HCT116 (cell line): ENCODE measurements at regions not wholly inside any gene's neighbourhood (a gene's known extent, or its start where the extent isn't known, plus 50 kb on each side); places are given as distances from the start of the nearest gene placed in this dataset.

Source experiments
- ATAC-seq: fragments of 200-7000 bp; cut with Tn5 transposase; 2 replicates; pipeline ENCODE4 v1.9.1; 2020; ENCODE audit warnings: mild to moderate bottlenecking, moderate library complexity
- BruUV-seq: library from RNA; stranded (reverse); fragments of 400-500 nt; replicated peaks from 2 replicates; lab custom pipeline; 2021; lab: Mats Ljungman, UMichigan
- CTCF ChIA-PET: fragments of 300-600 bp; sonication (Branson Sonifier 250); formaldehyde crosslinking; loops from one replicate; lab custom pipeline; 2021; ENCODE audit warnings: antibody characterized with exemption; lab: Charles Lee
- POLR2A ChIA-PET: fragments of 300-600, 350-600 bp; sonication (Branson Sonifier 250); formaldehyde crosslinking; loops from one replicate; lab custom pipeline; 2021; ENCODE audit warnings: antibody characterized with exemption; lab: Charles Lee
- RAD21 ChIA-PET, 2 experiments: fragments of 300-600 bp; sonication (Branson Sonifier 250); formaldehyde crosslinking; loops; one replicate each; lab custom pipeline; 2023; ENCODE audit warnings: low total read pairs in 2 of 2; ENCODE audit not compliant: uncharacterized antibody in 2 of 2, unreplicated experiment in 2 of 2, low non-redundant PET in 1 of 2; lab: Charles Lee
- DNase-seq: peaks from one replicate; pipeline ENCODE4 v3.0.0-alpha.2; 2010; ENCODE audit warnings: low read depth, low spot score
- H2AFZ ChIP-seq: fragments of 200-600 bp; shearing (Covaris generic), sonication (generic); 2 replicates; pipeline ENCODE4 v1.6.1; 2017; ENCODE audit warnings: low read depth, mixed run types, mixed read lengths, antibody characterized with exemption, low read length; ENCODE audit not compliant: poor library complexity, severe bottlenecking
- H3K27ac ChIP-seq: 2 replicates; pipeline ENCODE4 v1.5.1; 2012; ENCODE audit warnings: low read depth, low read length
- H3K27me3 ChIP-seq: fragments of 200-600 bp; sonication (generic); 2 replicates; pipeline ENCODE4 v1.6.1; 2016; ENCODE audit warnings: mixed run types, low read length, mixed read lengths; ENCODE audit not compliant: insufficient read depth
- H3K36me3 ChIP-seq, 2 experiments: fragments of 200-500 bp in 1 of 2; fragments of 200-600 bp in 1 of 2; sonication (Bioruptor generic) in 1 of 2; sonication (generic) in 1 of 2; 2 replicates each; pipeline versions ENCODE4 v1.5.1 to v1.6.1; 2014 to 2016; ENCODE audit warnings: low read length in 2 of 2, inconsistent platforms in 1 of 2, mixed read lengths in 1 of 2, mixed run types in 1 of 2; ENCODE audit not compliant: insufficient read depth in 2 of 2, control insufficient read depth in 1 of 2
- H3K4me1 ChIP-seq, 2 experiments: fragments of 200-600 bp in 1 of 2; sonication (generic) in 1 of 2; 2 replicates each; pipeline versions ENCODE4 v1.5.1 to v1.6.1; 2012 to 2017; ENCODE audit warnings: low read length in 2 of 2, inconsistent platforms in 1 of 2, mild to moderate bottlenecking in 1 of 2, mixed read lengths in 1 of 2, mixed run types in 1 of 2, moderate library complexity in 1 of 2; ENCODE audit not compliant: insufficient read depth in 2 of 2, control insufficient read depth in 1 of 2
- H3K4me2 ChIP-seq: fragments of 200-600 bp; sonication (generic); 2 replicates; pipeline ENCODE4 v1.6.1; 2017; ENCODE audit warnings: mixed run types, low read length, mixed read lengths
- H3K4me3 ChIP-seq, 2 experiments: fragments of 200-600 bp in 1 of 2; sonication (generic) in 1 of 2; replicated peaks in 1 of 2; 2 replicates each; pipeline ENCODE4 v1.5.1; 2011 to 2016; ENCODE audit warnings: low read length in 2 of 2, control low read depth in 1 of 2, low read depth in 1 of 2, mild to moderate bottlenecking in 1 of 2, mixed read lengths in 1 of 2, mixed run types in 1 of 2
- H3K79me2 ChIP-seq: fragments of 200-600 bp; sonication (generic); 2 replicates; pipeline ENCODE4 v1.6.1; 2017; ENCODE audit warnings: mild to moderate bottlenecking, mixed run types, low read length, moderate library complexity, mixed read lengths; ENCODE audit not compliant: insufficient read depth
- H3K9ac ChIP-seq: fragments of 200-600 bp; sonication (generic); 2 replicates; pipeline ENCODE4 v1.6.1; 2016; ENCODE audit warnings: low read length, mixed read lengths
- H3K9me2 ChIP-seq: fragments of 200-600 bp; sonication (generic), shearing (Covaris generic); 2 replicates; pipeline ENCODE4 v1.6.1; 2017; ENCODE audit warnings: mixed run types, mild to moderate bottlenecking, moderate library complexity; ENCODE audit not compliant: insufficient read depth
- H3K9me3 ChIP-seq, 2 experiments: fragments of 200-500 bp in 1 of 2; fragments of 200-600 bp in 1 of 2; sonication (Bioruptor generic) in 1 of 2; sonication (generic) in 1 of 2; 2 replicates each; pipeline ENCODE4 v1.6.1; 2014 to 2017; ENCODE audit warnings: low read length in 2 of 2, mixed read lengths in 2 of 2, inconsistent platforms in 1 of 2, low read depth in 1 of 2, mild to moderate bottlenecking in 1 of 2, mixed run types in 1 of 2, moderate library complexity in 1 of 2; ENCODE audit not compliant: control insufficient read depth in 1 of 2, insufficient read depth in 1 of 2
- H4K20me1 ChIP-seq: fragments of 200-600 bp; sonication (generic), shearing (Covaris generic); 2 replicates; pipeline ENCODE4 v1.6.1; 2017; ENCODE audit warnings: mixed run types, mild to moderate bottlenecking, moderate library complexity; ENCODE audit not compliant: insufficient read depth
- ATF3 ChIP-seq: IDR thresholded peaks from 2 replicates; pipeline ENCODE4 v1.6.1; 2012
- CBX3 ChIP-seq: IDR thresholded peaks from 2 replicates; pipeline ENCODE4 v1.6.1; 2012; ENCODE audit warnings: low read depth
- CTCF ChIP-seq, 3 experiments: fragments of 200-600 bp in 1 of 3; sonication (generic) in 1 of 3; IDR thresholded peaks in 2 of 3; conservative IDR thresholded peaks in 1 of 3; 2 replicates each; pipeline ENCODE4 v1.5.1; 2012 to 2017; ENCODE audit warnings: low read depth in 2 of 3, low read length in 2 of 3, antibody characterized with exemption in 1 of 3, borderline replicate concordance in 1 of 3, control low read depth in 1 of 3, mild to moderate bottlenecking in 1 of 3, mixed read lengths in 1 of 3, mixed run types in 1 of 3, moderate library complexity in 1 of 3; ENCODE audit not compliant: insufficient read depth in 1 of 3
- EZH2 ChIP-seq: fragments of 200-600 bp; sonication (generic); IDR thresholded peaks from 2 replicates; pipeline ENCODE4 v1.6.1; 2017; ENCODE audit warnings: antibody characterized with exemption, mixed run types
- MAX ChIP-seq: IDR thresholded peaks from 2 replicates; pipeline ENCODE4 v1.6.1; 2012
- REST ChIP-seq: IDR thresholded peaks from 2 replicates; pipeline ENCODE4 v1.6.1; 2012; ENCODE audit warnings: low read depth
- SP1 ChIP-seq: IDR thresholded peaks from 2 replicates; pipeline ENCODE4 v1.6.1; 2012; ENCODE audit warnings: low read depth
- SRF ChIP-seq: IDR thresholded peaks from 2 replicates; pipeline ENCODE4 v1.6.1; 2012; ENCODE audit warnings: low read depth
- TCF7L2 ChIP-seq: IDR thresholded peaks from 2 replicates; pipeline ENCODE4 v1.7.0; 2011; ENCODE audit warnings: borderline replicate concordance, inconsistent platforms; ENCODE audit not compliant: insufficient read depth, insufficient read length; ENCODE audit errors: extremely low read depth
- YY1 ChIP-seq: IDR thresholded peaks from 2 replicates; pipeline ENCODE4 v1.6.1; 2011; ENCODE audit warnings: low read length, low read depth, moderate library complexity, mild to moderate bottlenecking; ENCODE audit not compliant: insufficient replicate concordance; ENCODE audit errors: extremely low read depth
- ZBTB33 ChIP-seq: IDR thresholded peaks from 2 replicates; pipeline ENCODE4 v1.6.1; 2011; ENCODE audit warnings: mild to moderate bottlenecking, low read length, moderate library complexity; ENCODE audit not compliant: insufficient replicate concordance; ENCODE audit errors: extremely low read depth
- ZFX ChIP-seq: fragments of 450-650 bp; IDR thresholded peaks from 2 replicates; pipeline ENCODE4 v1.6.1; 2017
- intact Hi-C: fragments of 100-400 bp; cut with micrococcal nuclease; formaldehyde crosslinking; loops from 2 replicates; pipeline ENCODE4 v1.10.0; 2022

- H4K20me1 ChIP-seq: no peaks in the 10 kb centered on the region
- H3K9me2 ChIP-seq: 0 out of 2 replicates have a peak, but pooled peaks cover 3% of the 10 kb centered on the region
- ATAC-seq: no peak
- no peaks in the 10 kb centered on the region for H3K27me3 ChIP-seq
- intact Hi-C loops: no loop called here
- no peaks in the 10 kb centered on the region for H3K79me2 ChIP-seq
- no peaks in the 10 kb centered on the region for H3K4me1 ChIP-seq
- no peak overlapping the region for H3K9ac ChIP-seq
- no peak overlapping the region for H3K4me2 ChIP-seq
- H3K36me3 ChIP-seq: no peaks in the 10 kb centered on the region
- CTCF ChIA-PET: no interaction called here
- no peak overlapping the region for H3K27ac ChIP-seq
- no peak for DNase-seq
- TF ChIP-seq MAX: no peak
- no peak for TF ChIP-seq TCF7L2
- TF ChIP-seq YY1: no peak
- no TSS peak for BruUV-seq
- no peak overlapping the region for H3K4me3 ChIP-seq
- RAD21 ChIA-PET: no interaction called here
- no peak overlapping the region for H2AFZ ChIP-seq
- no peaks in the 10 kb centered on the region for H3K9me3 ChIP-seq
- POLR2A ChIA-PET: no interaction called here
Observed at GRCh38 chr2:187642498-187642897, 88.3 kb upstream of the TFPI start.

GRCh38 chr2:187644486-187644885 lies 90.3 kb upstream of the TFPI start:
- BruUV-seq: no TSS peak
- Histone ChIP-seq H3K4me3 (no peak overlapping the region), H3K9me3 (no peaks in the 10 kb centered on the region), H3K9me2 (0 out of 2 replicates have a peak, but pooled peaks cover 3% of the 10 kb centered on the region), H4K20me1 (no peaks in the 10 kb centered on the region), H3K4me2 (no peak overlapping the region), H3K79me2 (no peaks in the 10 kb centered on the region), H2AFZ (no peak overlapping the region), H3K27me3 (no peaks in the 10 kb centered on the region), H3K4me1 (no peaks in the 10 kb centered on the region), H3K27ac (no peak overlapping the region), H3K36me3 (no peaks in the 10 kb centered on the region), H3K9ac (no peak overlapping the region)
- intact Hi-C loops: no loop called here
- ChIA-PET CTCF (interaction anchor here (1.7 kb wide), 1 partner anchor 63 kb away, joined by 7 read pairs; no protein-coding TSS in a partner anchor), POLR2A (no interaction called here), RAD21 (no interaction called here)
- ATAC-seq: no peak
- no peak for DNase-seq
- no peak for TF ChIP-seq ATF3
- no peak for TF ChIP-seq REST
- TF ChIP-seq EZH2: no peak
- TF ChIP-seq TCF7L2: no peak
- no peak for TF ChIP-seq ZFX
- no peak for TF ChIP-seq SP1
- TF ChIP-seq ZBTB33: no peak
- no peak for TF ChIP-seq CTCF (IDR thresholded peaks at IDR 0.05 in 2 of 3, conservative IDR thresholded peaks at IDR 0.05 in 1 of 3; ENCODE audit: borderline replicate concordance in 1 of 3, insufficient read depth in 1 of 3, low read depth in 2 of 3, low read length in 2 of 3)
- TF ChIP-seq CBX3: no peak
- TF ChIP-seq SRF: no peak
